B cell (primary cell): ENCODE measurements at regions not wholly inside any gene's neighbourhood (a gene's known extent, or its start where the extent isn't known, plus 50 kb on each side); places are given as distances from the start of the nearest gene placed in this dataset.

Experiments used
- ATAC-seq: fragments of 200-7000 bp; cut with Tn5 transposase; one replicate; pipeline ENCODE4 v1.10.0; 2021; ENCODE audit warnings: low read depth, mild to moderate bottlenecking, moderate number of reproducible peaks, moderate library complexity
- CTCF ChIA-PET: fragments of 350-600 bp; sonication (Branson Sonifier 250); formaldehyde crosslinking; loops from one replicate; lab custom pipeline; 2021; ENCODE audit warnings: antibody characterized with exemption, inconsistent platforms; lab: Charles Lee
- POLR2A ChIA-PET: fragments of 350-600 bp; sonication (Branson Sonifier 250); formaldehyde crosslinking; loops from one replicate; lab custom pipeline; 2021; ENCODE audit warnings: antibody characterized with exemption; lab: Charles Lee
- DNase-seq: peaks from one replicate; pipeline ENCODE4 v3.0.0; 2013
- H2AFZ ChIP-seq: 2 replicates; pipeline ENCODE4 v1.6.1; 2012; ENCODE audit warnings: mild to moderate bottlenecking, low read depth, low read length; ENCODE audit not compliant: insufficient read depth, poor library complexity, severe bottlenecking
- H3K27ac ChIP-seq, 2 donors: 1 replicate in 1 of 2; 2 replicates in 1 of 2; pipeline ENCODE4 v1.5.1; 2012 to 2013; ENCODE audit warnings: low read length in 2 of 2, mild to moderate bottlenecking in 2 of 2, moderate library complexity in 1 of 2
- H3K27me3 ChIP-seq, 4 experiments: fragments of 200-600 bp in 1 of 4; sonication (generic) in 1 of 4; replicated peaks in 1 of 4; 1 replicate in 2 of 4; 2 replicates in 2 of 4; pipeline versions ENCODE4 v1.6.1 to v1.7.0; 2013 to 2016; ENCODE audit warnings: low read length in 3 of 4, mild to moderate bottlenecking in 2 of 4, mixed read lengths in 1 of 4, moderate library complexity in 1 of 4; ENCODE audit not compliant: insufficient read depth in 4 of 4, control insufficient read depth in 3 of 4; ENCODE audit errors: control extremely low read depth in 1 of 4
- H3K36me3 ChIP-seq, 2 experiments: replicated peaks in 1 of 2; 1 replicate in 1 of 2; 2 replicates in 1 of 2; pipeline versions ENCODE4 v1.6.1 to v1.7.1; 2013; ENCODE audit warnings: low read length in 1 of 2; ENCODE audit not compliant: insufficient read depth in 2 of 2, control insufficient read depth in 1 of 2; ENCODE audit errors: control extremely low read depth in 1 of 2, extremely low read depth in 1 of 2
- H3K4me1 ChIP-seq, 2 donors: fragments of 200-600 bp in 1 of 2; sonication (generic) in 1 of 2; 1 replicate in 1 of 2; 2 replicates in 1 of 2; pipeline versions ENCODE4 v1.5.1 to v1.6.1; 2013 to 2017; ENCODE audit warnings: low read length in 2 of 2; ENCODE audit not compliant: control insufficient read depth in 2 of 2, insufficient read depth in 2 of 2
- H3K4me2 ChIP-seq: replicated peaks from 2 replicates; pipeline ENCODE3; 2012; ENCODE audit warnings: mild to moderate bottlenecking, low read depth, low read length; ENCODE audit not compliant: poor library complexity, severe bottlenecking
- H3K4me3 ChIP-seq, 5 experiments: fragments of 200-600 bp in 1 of 5; sonication (generic) in 1 of 5; 1 replicate in 3 of 5; 2 replicates in 2 of 5; pipeline versions ENCODE4 v1.5.1 to v1.7.0; 2011 to 2016; ENCODE audit warnings: low read length in 4 of 5, mild to moderate bottlenecking in 4 of 5, low read depth in 2 of 5, control low read depth in 1 of 5, moderate library complexity in 1 of 5; ENCODE audit not compliant: insufficient read depth in 1 of 5; ENCODE audit errors: control extremely low read depth in 1 of 5, extremely low read depth in 1 of 5
- H3K79me2 ChIP-seq: fragments of 200-600 bp; sonication (generic); one replicate; pipeline ENCODE4 v1.6.0; 2016; ENCODE audit warnings: low read length; ENCODE audit not compliant: control insufficient read depth, insufficient read depth
- H3K9ac ChIP-seq: fragments of 200-600 bp; sonication (generic); 2 replicates; pipeline ENCODE4 v1.6.1; 2017; ENCODE audit warnings: mild to moderate bottlenecking, low read length, moderate library complexity
- H3K9me3 ChIP-seq, 3 donors: one replicate each; pipeline versions ENCODE4 v1.6.1 to v1.7.1; 2013; ENCODE audit warnings: low read length in 2 of 3; ENCODE audit not compliant: control insufficient read depth in 2 of 3, insufficient read depth in 1 of 3; ENCODE audit errors: control extremely low read depth in 1 of 3
- H4K20me1 ChIP-seq: 2 replicates; pipeline ENCODE4 v1.6.0; 2012; ENCODE audit warnings: mild to moderate bottlenecking, low read length; ENCODE audit not compliant: insufficient read depth, control insufficient read depth, poor library complexity, severe bottlenecking
- H3K27ac Mint-ChIP-seq: one replicate; pipeline ENCODE4 v1.8.0; 2021; ENCODE audit warnings: mixed read lengths
- H3K27me3 Mint-ChIP-seq: one replicate; pipeline ENCODE4 v1.8.0; 2021; ENCODE audit warnings: mixed read lengths
- H3K4me1 Mint-ChIP-seq: one replicate; pipeline ENCODE4 v1.8.0; 2021; ENCODE audit warnings: mixed read lengths
- H3K4me3 Mint-ChIP-seq: one replicate; pipeline ENCODE4 v1.8.0; 2021; ENCODE audit warnings: mixed read lengths
- H3K9me3 Mint-ChIP-seq: one replicate; pipeline ENCODE4 v1.8.0; 2022; ENCODE audit warnings: mixed read lengths; ENCODE audit not compliant: insufficient read depth
- CTCF ChIP-seq: fragments of 200-600 bp; IDR thresholded peaks from one replicate; pipeline ENCODE4 v1.8.0; 2022; ENCODE audit warnings: antibody characterized with exemption, mild to moderate bottlenecking
- EZH2 ChIP-seq: IDR thresholded peaks from 2 replicates; pipeline ENCODE4 v1.6.1; 2012; ENCODE audit warnings: borderline replicate concordance, low read depth, mild to moderate bottlenecking, moderate library complexity, low read length; ENCODE audit not compliant: insufficient read depth, poor library complexity, severe bottlenecking
- WGBS: methylation state at CpG from one replicate; pipeline ENCODE4 v1.1.5; 2013; ENCODE audit warnings: missing lambda C conversion rate; ENCODE audit not compliant: insufficient coverage; 5-methylcytosine and 5-hydroxymethylcytosine counted together
- intact Hi-C: fragments of 100-400 bp; cut with micrococcal nuclease; formaldehyde crosslinking; loops from one replicate; pipeline ENCODE4 v1.10.0; 2022

- Histone ChIP-seq H3K4me1 (no peaks in the 10 kb centered on the region), H3K27me3 (peaks cover 0 to 3% (median 0%) of the 10 kb centered on the region in 4 experiments), H3K9ac (no peak overlapping the region), H3K4me2 (no peak overlapping the region), H3K4me3 (no peak overlapping the region), H3K9me3 (peaks cover 0 to 6% (median 0%) of the 10 kb centered on the region in 3 donors), H2AFZ (no peak overlapping the region), H4K20me1 (no peaks in the 10 kb centered on the region), H3K36me3 (no peaks in the 10 kb centered on the region), H3K79me2 (no peaks in the 10 kb centered on the region), H3K27ac (no peak overlapping the region)
- WGBS = 88% methylated on average over 17 of the region's 18 CpGs
- ChIA-PET POLR2A (no interaction called here), CTCF (no interaction called here)
- Mint-ChIP-seq H3K9me3 (no peaks in the 10 kb centered on the region), H3K27me3 (peaks cover 17% of the 10 kb centered on the region), H3K27ac (no peak overlapping the region), H3K4me3 (no peak overlapping the region), H3K4me1 (no peaks in the 10 kb centered on the region)
- DNase-seq = no peak
- ATAC-seq = no peak
- intact Hi-C loops = no loop called here
- TF ChIP-seq EZH2 (no peak), CTCF (no peak)
Measured at GRCh38 chr2:11103984-11104793, 51.1 kb upstream of the SLC66A3 start.
